ENCODE measurements at regions not wholly inside any gene's neighbourhood (a gene's known extent, or its start where the extent isn't known, plus 50 kb on each side); places are given as distances from the start of the nearest gene placed in this dataset.

GRCh38 chr4:122203407-122203806 is 51.3 kb downstream of the BLTP1 start:
- Histone ChIP-seq H3K36me3 (peaks cover 77% of the 10 kb centered on the region), H3K9me3 (no peaks in the 10 kb centered on the region), H3K27me3 (no peaks in the 10 kb centered on the region), H3K4me3 (no peak overlapping the region), H3K4me1 (no peaks in the 10 kb centered on the region), H3K27ac (no peak overlapping the region)
- no peak for DNase-seq
- no peak for TF ChIP-seq CTCF (IDR thresholded peaks at IDR 0.05)
- intact Hi-C loops (cut with DNase I): no loop called here
- no peak for ATAC-seq

GRCh38 chr4:122205687-122206086 is 53.6 kb downstream of the BLTP1 start:
- intact Hi-C loops (cut with DNase I): no loop called here
- Histone ChIP-seq H3K4me3 (no peak overlapping the region), H3K9me3 (no peaks in the 10 kb centered on the region), H3K4me1 (no peaks in the 10 kb centered on the region), H3K27ac (no peak overlapping the region), H3K36me3 (peaks cover 79% of the 10 kb centered on the region), H3K27me3 (no peaks in the 10 kb centered on the region)
- DNase-seq (no peak), ATAC-seq (no peak)
- no peak for TF ChIP-seq CTCF (IDR thresholded peaks at IDR 0.05)

GRCh38 chr4:122212880-122213279 is 60.7 kb downstream of the BLTP1 start:
- no peak for ATAC-seq

GRCh38 chr4:122218762-122219161 is 66.6 kb downstream of the BLTP1 start:
- H3K36me3 ChIP-seq: peaks cover 47% of the 10 kb centered on the region
- no peak for DNase-seq

More at GRCh38 chr4:122212880-122213279, 60.7 kb downstream of the BLTP1 start:
- H3K4me1 ChIP-seq: no peaks in the 10 kb centered on the region
- intact Hi-C loops (cut with DNase I): no loop called here
- no peak for TF ChIP-seq CTCF (IDR thresholded peaks at IDR 0.05)
- H3K27me3 ChIP-seq: no peaks in the 10 kb centered on the region
- H3K4me3 ChIP-seq: no peak overlapping the region
- H3K27ac ChIP-seq: no peak overlapping the region
- H3K36me3 ChIP-seq: peaks cover 63% of the 10 kb centered on the region
- H3K9me3 ChIP-seq: no peaks in the 10 kb centered on the region
- no peak for DNase-seq

GRCh38 chr4:122219356-122219755 is 67.2 kb downstream of the BLTP1 start:
- no peak overlapping the region for H3K4me3 ChIP-seq
- H3K36me3 ChIP-seq: peaks cover 46% of the 10 kb centered on the region
- H3K4me1 ChIP-seq: no peaks in the 10 kb centered on the region
- no peak for TF ChIP-seq CTCF (IDR thresholded peaks at IDR 0.05)
- DNase-seq (no peak), ATAC-seq (no peak)
- H3K27me3 ChIP-seq: no peaks in the 10 kb centered on the region
- no peaks in the 10 kb centered on the region for H3K9me3 ChIP-seq
- intact Hi-C loops (cut with DNase I): no loop called here
- no peak overlapping the region for H3K27ac ChIP-seq

More at GRCh38 chr4:122218762-122219161, 66.6 kb downstream of the BLTP1 start:
- TF ChIP-seq CTCF (IDR thresholded peaks at IDR 0.05): peak; percentile 35
- H3K27ac ChIP-seq: no peak overlapping the region
- H3K9me3 ChIP-seq: no peaks in the 10 kb centered on the region
- H3K4me3 ChIP-seq: no peak overlapping the region
- ATAC-seq: no peak
- intact Hi-C loops (cut with DNase I): no loop called here
- no peaks in the 10 kb centered on the region for H3K27me3 ChIP-seq
- H3K4me1 ChIP-seq: no peaks in the 10 kb centered on the region

GRCh38 chr4:122221322-122221721 is 69.2 kb downstream of the BLTP1 start:
- Histone ChIP-seq H3K27me3 (no peaks in the 10 kb centered on the region), H3K4me3 (no peak overlapping the region), H3K36me3 (peaks cover 65% of the 10 kb centered on the region), H3K27ac (no peak overlapping the region), H3K9me3 (no peaks in the 10 kb centered on the region), H3K4me1 (no peaks in the 10 kb centered on the region)
- intact Hi-C loops (cut with DNase I): no loop called here
- ATAC-seq (no peak), DNase-seq (no peak)
- TF ChIP-seq CTCF (IDR thresholded peaks at IDR 0.05): no peak
